ENCODE measurements at regions not wholly inside any gene's neighbourhood (a gene's known extent, or its start where the extent isn't known, plus 50 kb on each side); places are given as distances from the start of the nearest gene placed in this dataset.

GRCh38 chr2:41500895-41501294 is 546.9 kb upstream of the PKDCC start:
- TF ChIP-seq SPI1 (IDR thresholded peaks at IDR 0.05; ENCODE audit: low read depth, low read length) (no peak), POLR2A (IDR thresholded peaks at IDR 0.05; ENCODE audit: low read depth, low read length) (no peak), POU2F2 (IDR thresholded peaks at IDR 0.05; ENCODE audit: low read depth, low read length) (no peak), TAF1 (IDR thresholded peaks at IDR 0.05; ENCODE audit: low read depth, low read length) (no peak), POLR2AphosphoS5 (IDR thresholded peaks at IDR 0.05; ENCODE audit: low read depth, low read length) (no peak), PAX5 (IDR thresholded peaks at IDR 0.05; ENCODE audit: insufficient read depth, low read length, severe bottlenecking) (no peak)
- FAIRE-seq (no peak), DNase-seq (ENCODE audit: insufficient read length, low spot score) (no peak)

- DNase-seq (ENCODE audit: insufficient read length, low spot score): no peak
- TF ChIP-seq SPI1 (IDR thresholded peaks at IDR 0.05; ENCODE audit: low read depth, low read length) (no peak), POU2F2 (IDR thresholded peaks at IDR 0.05; ENCODE audit: low read depth, low read length) (no peak), TAF1 (IDR thresholded peaks at IDR 0.05; ENCODE audit: low read depth, low read length) (no peak), POLR2AphosphoS5 (IDR thresholded peaks at IDR 0.05; ENCODE audit: low read depth, low read length) (no peak), PAX5 (IDR thresholded peaks at IDR 0.05; ENCODE audit: insufficient read depth, low read length, severe bottlenecking) (no peak), POLR2A (IDR thresholded peaks at IDR 0.05; ENCODE audit: low read depth, low read length) (no peak)
- no peak for FAIRE-seq
These were observed 545.1 kb upstream of the PKDCC start for GRCh38 chr2:41502752-41503151.

GRCh38 chr2:41504532-41504931 is 543.3 kb upstream of the PKDCC start:
- TF ChIP-seq POU2F2 (IDR thresholded peaks at IDR 0.05; ENCODE audit: low read depth, low read length) (no peak), PAX5 (IDR thresholded peaks at IDR 0.05; ENCODE audit: insufficient read depth, low read length, severe bottlenecking) (no peak), TAF1 (IDR thresholded peaks at IDR 0.05; ENCODE audit: low read depth, low read length) (no peak), POLR2AphosphoS5 (IDR thresholded peaks at IDR 0.05; ENCODE audit: low read depth, low read length) (no peak), POLR2A (IDR thresholded peaks at IDR 0.05; ENCODE audit: low read depth, low read length) (no peak), SPI1 (IDR thresholded peaks at IDR 0.05; ENCODE audit: low read depth, low read length) (no peak)
- DNase-seq (ENCODE audit: insufficient read length, low spot score) (no peak), FAIRE-seq (no peak)

- TF ChIP-seq POLR2AphosphoS5 (IDR thresholded peaks at IDR 0.05; ENCODE audit: low read depth, low read length) (no peak), PAX5 (IDR thresholded peaks at IDR 0.05; ENCODE audit: insufficient read depth, low read length, severe bottlenecking) (no peak), SPI1 (IDR thresholded peaks at IDR 0.05; ENCODE audit: low read depth, low read length) (no peak), POLR2A (IDR thresholded peaks at IDR 0.05; ENCODE audit: low read depth, low read length) (no peak), TAF1 (IDR thresholded peaks at IDR 0.05; ENCODE audit: low read depth, low read length) (no peak), POU2F2 (IDR thresholded peaks at IDR 0.05; ENCODE audit: low read depth, low read length) (no peak)
- no peak for DNase-seq (ENCODE audit: insufficient read length, low spot score)
- no peak for FAIRE-seq
These were observed 537.7 kb upstream of the PKDCC start for GRCh38 chr2:41510108-41510507.

GRCh38 chr2:41521211-41521610 is 526.6 kb upstream of the PKDCC start:
- DNase-seq (ENCODE audit: insufficient read length, low spot score) (no peak), FAIRE-seq (no peak)
- TF ChIP-seq POLR2AphosphoS5 (IDR thresholded peaks at IDR 0.05; ENCODE audit: low read depth, low read length): no peak
- no peak for TF ChIP-seq POLR2A (IDR thresholded peaks at IDR 0.05; ENCODE audit: low read depth, low read length)
- no peak for TF ChIP-seq PAX5 (IDR thresholded peaks at IDR 0.05; ENCODE audit: insufficient read depth, low read length, severe bottlenecking)
- no peak for TF ChIP-seq POU2F2 (IDR thresholded peaks at IDR 0.05; ENCODE audit: low read depth, low read length)
- no peak for TF ChIP-seq SPI1 (IDR thresholded peaks at IDR 0.05; ENCODE audit: low read depth, low read length)
- TF ChIP-seq TAF1 (IDR thresholded peaks at IDR 0.05; ENCODE audit: low read depth, low read length): no peak

GRCh38 chr2:41527525-41528323 is 520.1 kb upstream of the PKDCC start:
- FAIRE-seq: no peak
- no peak for DNase-seq (ENCODE audit: insufficient read length, low spot score)
- no peak for TF ChIP-seq TAF1 (IDR thresholded peaks at IDR 0.05; ENCODE audit: low read depth, low read length)
- TF ChIP-seq POLR2AphosphoS5 (IDR thresholded peaks at IDR 0.05; ENCODE audit: low read depth, low read length): no peak
- TF ChIP-seq POU2F2 (IDR thresholded peaks at IDR 0.05; ENCODE audit: low read depth, low read length): no peak
- no peak for TF ChIP-seq SPI1 (IDR thresholded peaks at IDR 0.05; ENCODE audit: low read depth, low read length)
- TF ChIP-seq PAX5 (IDR thresholded peaks at IDR 0.05; ENCODE audit: insufficient read depth, low read length, severe bottlenecking): no peak
- no peak for TF ChIP-seq POLR2A (IDR thresholded peaks at IDR 0.05; ENCODE audit: low read depth, low read length)

- FAIRE-seq (no peak), DNase-seq (ENCODE audit: insufficient read length, low spot score) (no peak)
- no peak for TF ChIP-seq POLR2AphosphoS5 (IDR thresholded peaks at IDR 0.05; ENCODE audit: low read depth, low read length)
- no peak for TF ChIP-seq TAF1 (IDR thresholded peaks at IDR 0.05; ENCODE audit: low read depth, low read length)
- TF ChIP-seq POLR2A (IDR thresholded peaks at IDR 0.05; ENCODE audit: low read depth, low read length): no peak
- no peak for TF ChIP-seq SPI1 (IDR thresholded peaks at IDR 0.05; ENCODE audit: low read depth, low read length)
- TF ChIP-seq POU2F2 (IDR thresholded peaks at IDR 0.05; ENCODE audit: low read depth, low read length): no peak
- no peak for TF ChIP-seq PAX5 (IDR thresholded peaks at IDR 0.05; ENCODE audit: insufficient read depth, low read length, severe bottlenecking)
These were observed 512.2 kb upstream of the PKDCC start for GRCh38 chr2:41535575-41535974.

- TF ChIP-seq POLR2AphosphoS5 (IDR thresholded peaks at IDR 0.05; ENCODE audit: low read depth, low read length): no peak
- TF ChIP-seq SPI1 (IDR thresholded peaks at IDR 0.05; ENCODE audit: low read depth, low read length): no peak
- no peak for TF ChIP-seq TAF1 (IDR thresholded peaks at IDR 0.05; ENCODE audit: low read depth, low read length)
- TF ChIP-seq POLR2A (IDR thresholded peaks at IDR 0.05; ENCODE audit: low read depth, low read length): no peak
- TF ChIP-seq POU2F2 (IDR thresholded peaks at IDR 0.05; ENCODE audit: low read depth, low read length): no peak
- no peak for TF ChIP-seq PAX5 (IDR thresholded peaks at IDR 0.05; ENCODE audit: insufficient read depth, low read length, severe bottlenecking)
- FAIRE-seq (no peak), DNase-seq (ENCODE audit: insufficient read length, low spot score) (no peak)
These were observed 507.4 kb upstream of the PKDCC start for GRCh38 chr2:41540272-41540998.

- TF ChIP-seq POU2F2 (IDR thresholded peaks at IDR 0.05; ENCODE audit: low read depth, low read length) (no peak), POLR2A (IDR thresholded peaks at IDR 0.05; ENCODE audit: low read depth, low read length) (no peak), POLR2AphosphoS5 (IDR thresholded peaks at IDR 0.05; ENCODE audit: low read depth, low read length) (no peak), PAX5 (IDR thresholded peaks at IDR 0.05; ENCODE audit: insufficient read depth, low read length, severe bottlenecking) (no peak), SPI1 (IDR thresholded peaks at IDR 0.05; ENCODE audit: low read depth, low read length) (no peak), TAF1 (IDR thresholded peaks at IDR 0.05; ENCODE audit: low read depth, low read length) (no peak)
- no peak for FAIRE-seq
These were observed 504.1 kb upstream of the PKDCC start for GRCh38 chr2:41543726-41544125.

More at GRCh38 chr2:41543726-41544125, 504.1 kb upstream of the PKDCC start:
- no peak for DNase-seq (ENCODE audit: insufficient read length, low spot score)
